Chondrocyte (in vitro differentiated cells): ENCODE measurements at regions not wholly inside any gene's neighbourhood (a gene's known extent, or its start where the extent isn't known, plus 50 kb on each side); places are given as distances from the start of the nearest gene placed in this dataset.

ENCODE experiments used
- DNase-seq: peaks from one replicate; pipeline ENCODE4 v3.0.0; 2021; ENCODE audit warnings: mixed read lengths, low spot score
- H3K27ac Mint-ChIP-seq: one replicate; pipeline ENCODE4 v1.8.0; 2021; ENCODE audit warnings: mild to moderate bottlenecking, moderate library complexity, mixed read lengths; ENCODE audit not compliant: unreplicated experiment
- H3K27me3 Mint-ChIP-seq: 2 replicates; pipeline ENCODE4 v1.8.0; 2021; ENCODE audit warnings: low read depth, mixed read lengths
- H3K36me3 Mint-ChIP-seq: 2 replicates; pipeline ENCODE4 v1.8.0; 2021; ENCODE audit warnings: low read depth, mixed read lengths
- H3K4me1 Mint-ChIP-seq: 2 replicates; pipeline ENCODE4 v1.8.0; 2021; ENCODE audit warnings: low read depth, mild to moderate bottlenecking, mixed read lengths
- H3K4me3 Mint-ChIP-seq: one replicate; pipeline ENCODE4 v1.8.0; 2021; ENCODE audit warnings: mild to moderate bottlenecking, moderate library complexity, mixed read lengths; ENCODE audit not compliant: unreplicated experiment
- H3K9me3 Mint-ChIP-seq: 2 replicates; pipeline ENCODE4 v1.8.0; 2021; ENCODE audit warnings: low read depth, mixed read lengths
- TF ChIP-seq, protein P1 (sequence below): fragments of 200-600 bp; sonication (generic); IDR thresholded peaks from 2 replicates; pipeline ENCODE4 v1.5.0; 2021; ENCODE audit warnings: antibody characterized with exemption, mild to moderate bottlenecking, moderate library complexity

DNA sequence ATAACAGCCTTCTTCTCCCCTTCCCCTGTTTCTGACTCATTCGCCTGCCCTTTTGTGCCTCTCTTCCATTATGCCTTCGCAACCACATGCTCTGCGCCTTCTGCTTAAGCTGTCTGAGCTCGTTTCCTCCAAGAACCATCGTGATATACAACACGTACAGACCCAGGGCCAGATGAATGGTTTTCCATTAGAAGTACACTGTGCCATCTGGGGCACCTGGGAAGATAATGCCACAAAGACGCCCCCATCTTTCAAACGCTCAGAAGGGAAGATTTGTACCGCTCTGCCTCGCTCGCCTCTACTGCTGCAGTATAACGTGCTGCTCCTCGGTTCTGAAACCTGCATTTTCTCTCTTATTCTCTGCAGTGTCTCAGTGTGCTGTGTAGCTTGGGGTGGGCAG is 470.9 kb upstream of the STXBP6 start:
- peaks cover 4% of the 10 kb centered on the region for H3K9me3 Mint-ChIP-seq
- H3K27ac Mint-ChIP-seq = no peak overlapping the region
- no peaks in the 10 kb centered on the region for H3K27me3 Mint-ChIP-seq
- H3K4me1 Mint-ChIP-seq = no peaks in the 10 kb centered on the region
- no peaks in the 10 kb centered on the region for H3K36me3 Mint-ChIP-seq
- DNase-seq = no peak
- H3K4me3 Mint-ChIP-seq = no peak overlapping the region
- TF ChIP-seq, protein P1, sequence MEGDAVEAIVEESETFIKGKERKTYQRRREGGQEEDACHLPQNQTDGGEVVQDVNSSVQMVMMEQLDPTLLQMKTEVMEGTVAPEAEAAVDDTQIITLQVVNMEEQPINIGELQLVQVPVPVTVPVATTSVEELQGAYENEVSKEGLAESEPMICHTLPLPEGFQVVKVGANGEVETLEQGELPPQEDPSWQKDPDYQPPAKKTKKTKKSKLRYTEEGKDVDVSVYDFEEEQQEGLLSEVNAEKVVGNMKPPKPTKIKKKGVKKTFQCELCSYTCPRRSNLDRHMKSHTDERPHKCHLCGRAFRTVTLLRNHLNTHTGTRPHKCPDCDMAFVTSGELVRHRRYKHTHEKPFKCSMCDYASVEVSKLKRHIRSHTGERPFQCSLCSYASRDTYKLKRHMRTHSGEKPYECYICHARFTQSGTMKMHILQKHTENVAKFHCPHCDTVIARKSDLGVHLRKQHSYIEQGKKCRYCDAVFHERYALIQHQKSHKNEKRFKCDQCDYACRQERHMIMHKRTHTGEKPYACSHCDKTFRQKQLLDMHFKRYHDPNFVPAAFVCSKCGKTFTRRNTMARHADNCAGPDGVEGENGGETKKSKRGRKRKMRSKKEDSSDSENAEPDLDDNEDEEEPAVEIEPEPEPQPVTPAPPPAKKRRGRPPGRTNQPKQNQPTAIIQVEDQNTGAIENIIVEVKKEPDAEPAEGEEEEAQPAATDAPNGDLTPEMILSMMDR = no peak

DNA sequence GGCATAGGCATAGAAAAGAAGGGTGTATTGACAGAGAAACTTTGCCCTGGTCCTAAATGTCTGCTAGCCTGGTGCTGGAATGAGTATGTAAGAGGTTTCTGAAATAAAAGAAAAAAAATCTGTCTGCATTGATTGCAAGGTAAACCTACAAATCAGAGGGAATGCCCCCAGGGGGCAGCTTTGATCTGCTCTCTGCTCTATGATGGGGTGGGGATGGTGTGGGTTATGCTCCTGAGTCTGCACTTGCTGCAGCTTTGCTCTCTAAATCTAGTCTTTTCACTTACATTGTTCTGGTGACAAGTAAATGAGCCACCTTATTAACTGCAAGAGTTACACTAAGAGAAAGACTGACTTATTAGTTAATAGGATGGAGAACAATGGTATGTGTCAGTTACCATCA is 468.4 kb upstream of the STXBP6 start:
- Mint-ChIP-seq H3K4me1 (no peaks in the 10 kb centered on the region), H3K4me3 (no peak overlapping the region), H3K36me3 (no peaks in the 10 kb centered on the region), H3K27ac (no peak overlapping the region), H3K9me3 (peaks cover 13% of the 10 kb centered on the region), H3K27me3 (no peaks in the 10 kb centered on the region)
- TF ChIP-seq, protein P1 = no peak
- DNase-seq = no peak

DNA sequence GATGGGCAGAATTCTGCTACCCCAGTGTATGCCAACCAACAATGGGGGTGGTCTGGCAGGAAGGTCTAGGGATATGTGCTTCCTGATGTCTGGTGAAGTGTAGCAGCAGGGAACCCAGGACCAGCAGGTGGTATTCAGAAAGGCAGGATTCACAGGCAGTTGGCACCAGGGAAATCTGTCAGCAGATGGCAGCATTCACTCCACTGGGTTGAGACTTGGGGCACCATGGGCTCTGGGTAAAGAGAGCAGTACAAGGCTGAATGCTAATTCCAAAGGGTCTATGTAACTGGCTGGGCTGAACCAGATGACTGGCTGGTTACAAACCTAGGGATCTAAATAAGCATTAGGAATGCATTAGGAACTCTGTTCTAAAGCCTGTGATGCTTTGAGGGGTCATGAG is 466.9 kb upstream of the STXBP6 start:
- DNase-seq = no peak
- H3K4me1 Mint-ChIP-seq = no peaks in the 10 kb centered on the region
- TF ChIP-seq, protein P1 = no peak
- no peaks in the 10 kb centered on the region for H3K36me3 Mint-ChIP-seq
- no peaks in the 10 kb centered on the region for H3K27me3 Mint-ChIP-seq
- no peak overlapping the region for H3K27ac Mint-ChIP-seq
- no peak overlapping the region for H3K4me3 Mint-ChIP-seq
- peaks cover 23% of the 10 kb centered on the region for H3K9me3 Mint-ChIP-seq

DNA sequence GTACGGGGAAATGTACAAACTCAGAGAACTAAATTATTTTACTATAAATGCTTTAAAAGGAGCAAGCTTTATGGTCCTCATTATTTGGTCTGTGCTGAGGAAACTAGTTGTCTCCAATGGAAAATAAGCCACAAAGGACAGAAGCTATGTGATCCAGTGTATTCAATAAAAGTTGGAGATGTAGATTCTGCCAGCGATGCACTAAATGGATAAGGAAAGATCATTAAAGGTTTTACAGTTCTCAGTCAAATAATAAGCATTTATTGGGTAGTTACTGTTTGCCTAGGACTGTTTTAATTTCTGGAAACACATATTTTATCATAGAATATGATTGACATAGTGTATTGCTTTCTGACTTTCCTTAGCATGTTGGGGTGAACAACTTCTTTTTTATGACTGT is 458.9 kb upstream of the STXBP6 start:
- no peak overlapping the region for H3K4me3 Mint-ChIP-seq
- peaks cover 15% of the 10 kb centered on the region for H3K9me3 Mint-ChIP-seq
- H3K36me3 Mint-ChIP-seq = no peaks in the 10 kb centered on the region
- no peak overlapping the region for H3K27ac Mint-ChIP-seq
- H3K27me3 Mint-ChIP-seq = no peaks in the 10 kb centered on the region
- TF ChIP-seq, protein P1 = no peak
- H3K4me1 Mint-ChIP-seq = no peaks in the 10 kb centered on the region
- no peak for DNase-seq

DNA sequence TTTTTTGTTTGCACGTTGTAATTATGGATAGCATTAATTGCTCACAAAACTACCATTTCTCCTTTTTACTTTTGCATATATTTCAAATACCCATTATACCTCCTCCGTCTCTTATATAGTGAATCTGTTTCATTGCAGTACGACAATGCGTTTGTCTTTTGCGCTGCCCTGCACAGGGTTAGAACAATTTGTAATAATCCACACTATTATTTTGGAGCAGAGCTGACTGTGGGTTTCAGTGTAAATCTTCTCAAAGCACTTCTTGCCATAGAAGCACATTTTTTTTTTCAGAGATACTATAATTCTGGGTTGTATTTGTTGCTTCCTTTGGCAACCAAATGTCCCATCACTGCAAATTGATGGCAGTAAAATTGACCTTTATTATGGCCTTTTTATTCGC is 451.8 kb upstream of the STXBP6 start:
- no peaks in the 10 kb centered on the region for H3K27me3 Mint-ChIP-seq
- H3K9me3 Mint-ChIP-seq = peaks cover 8% of the 10 kb centered on the region
- H3K27ac Mint-ChIP-seq = no peak overlapping the region
- TF ChIP-seq, protein P1 = no peak
- H3K4me3 Mint-ChIP-seq = no peak overlapping the region
- H3K4me1 Mint-ChIP-seq = no peaks in the 10 kb centered on the region
- no peak for DNase-seq
- no peaks in the 10 kb centered on the region for H3K36me3 Mint-ChIP-seq
